Medulla oblongata (tissue), 1 donor: ENCODE measurements at regions not wholly inside any gene's neighbourhood (a gene's known extent, or its start where the extent isn't known, plus 50 kb on each side); places are given as distances from the start of the nearest gene placed in this dataset.
"Not testable (repeated sequence)": the region's sequence is repeated elsewhere in the genome, so short reads cannot be mapped to it uniquely, and the experiment has no call there.

Experiments
- DNase-seq: peaks from one replicate; pipeline ENCODE4 v3.0.0-alpha.2; 2015; ENCODE audit errors: extremely low spot score

GRCh38 chr18:30451981-30452380 is 590.6 kb downstream of the DSC3 start:
- DNase-seq, result no peak

- no peak for DNase-seq
Measured at GRCh38 chr18:30450927-30451326, 591.6 kb downstream of the DSC3 start.

DNA sequence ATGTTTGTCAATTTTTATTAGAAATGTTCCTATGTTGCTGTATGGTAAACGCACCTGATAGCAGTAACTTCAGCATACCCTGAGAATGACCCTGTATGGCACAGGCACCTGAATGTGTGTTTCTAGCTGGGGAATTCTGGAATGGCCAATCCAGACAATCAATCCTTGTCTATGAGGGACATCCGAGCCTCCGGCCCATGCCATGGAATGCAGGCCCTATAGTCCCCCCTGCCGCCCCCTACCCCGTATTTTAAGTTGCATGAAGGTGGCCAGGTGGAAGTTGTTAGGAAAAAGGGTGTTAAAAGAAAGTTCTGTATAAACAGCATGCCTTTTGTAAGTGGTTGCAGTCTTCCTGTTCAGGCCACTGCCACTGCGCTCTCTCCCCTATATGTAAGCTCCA is 595.9 kb downstream of the DSC3 start:
- no peak for DNase-seq

DNA sequence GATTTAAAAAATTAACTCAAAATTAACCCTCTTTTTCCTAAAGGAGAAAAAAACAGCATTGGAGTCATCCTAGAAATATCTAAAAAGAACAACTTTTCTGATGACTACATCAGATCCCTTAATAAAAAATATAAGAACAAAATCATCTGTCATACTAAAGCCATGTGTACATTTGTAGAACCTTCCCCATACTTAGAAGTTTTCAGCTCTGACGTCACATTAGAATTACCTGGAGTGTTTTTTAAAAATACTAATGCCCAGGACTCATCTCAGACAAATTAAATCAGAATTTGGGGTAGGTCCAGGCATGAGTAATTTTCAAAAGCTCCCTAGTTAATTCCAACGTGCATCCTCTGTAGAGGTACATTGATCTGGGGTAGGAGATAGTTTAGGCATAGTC is 598.0 kb downstream of the DSC3 start:
- no peak for DNase-seq

DNA sequence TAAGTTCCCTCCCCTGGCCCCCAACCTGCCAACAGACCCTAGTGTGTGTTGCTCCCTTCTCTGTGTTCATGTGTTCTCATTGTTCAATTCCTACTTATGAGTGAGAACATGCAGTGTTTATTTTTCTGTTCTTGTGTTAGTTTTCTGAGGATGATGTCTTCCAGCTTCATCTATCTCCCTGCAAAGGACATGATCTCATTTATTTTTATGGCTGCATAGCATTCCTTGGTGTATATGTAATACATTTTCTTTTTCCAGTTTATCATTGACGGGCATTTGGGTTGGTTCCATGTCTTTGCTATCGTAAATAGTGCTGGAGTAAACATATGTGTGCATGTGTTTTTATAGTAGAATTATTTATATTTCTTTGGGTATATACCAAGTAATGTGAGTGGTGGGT is 602.2 kb downstream of the DSC3 start:
- no peak for DNase-seq

DNA sequence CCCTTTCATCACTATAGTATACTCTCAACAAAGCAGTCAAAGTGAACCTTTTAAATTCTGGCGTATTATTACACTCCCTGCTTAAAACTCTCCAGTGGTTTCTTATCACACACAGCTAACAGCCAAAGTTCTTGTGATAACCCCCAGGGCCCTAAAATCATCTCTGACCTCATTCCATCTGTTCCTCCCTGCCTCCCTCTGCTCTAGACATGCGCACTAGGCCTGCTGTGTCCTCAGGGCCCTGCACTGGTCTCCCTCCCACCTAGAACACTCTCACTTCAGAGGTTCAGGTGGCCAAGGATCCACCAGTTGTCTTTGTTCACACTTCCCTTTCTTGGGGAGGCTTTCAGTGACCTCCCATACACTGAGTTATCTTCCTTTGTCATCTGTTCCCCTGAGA is 603.4 kb downstream of the DSC3 start:
- DNase-seq, result no peak

GRCh38 chr18:30432349-30432748 is 610.2 kb downstream of the DSC3 start:
- no peak for DNase-seq

- DNase-seq, result not testable (repeated sequence)
Measured at GRCh38 chr18:30419399-30419798, 623.1 kb downstream of the DSC3 start.

DNA sequence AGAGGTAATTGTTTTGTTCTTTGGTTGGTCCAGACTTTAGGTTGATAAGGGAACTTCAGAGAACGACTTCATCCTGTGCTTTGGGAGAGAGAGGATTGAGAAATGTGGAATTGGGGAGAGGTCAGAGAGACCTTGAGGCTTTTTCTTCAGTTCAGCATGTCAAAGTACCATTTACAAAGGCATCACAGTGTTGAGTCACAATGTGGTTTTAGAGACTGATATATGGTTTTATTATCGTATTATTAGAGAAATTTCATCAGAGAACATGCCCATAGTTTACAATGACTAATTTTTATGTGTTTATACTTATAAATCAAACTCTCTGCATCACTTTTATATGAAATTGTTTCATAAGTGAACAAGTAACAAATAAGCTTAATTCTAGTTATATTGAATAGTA is 626.6 kb downstream of the DSC3 start:
- no peak for DNase-seq

DNA sequence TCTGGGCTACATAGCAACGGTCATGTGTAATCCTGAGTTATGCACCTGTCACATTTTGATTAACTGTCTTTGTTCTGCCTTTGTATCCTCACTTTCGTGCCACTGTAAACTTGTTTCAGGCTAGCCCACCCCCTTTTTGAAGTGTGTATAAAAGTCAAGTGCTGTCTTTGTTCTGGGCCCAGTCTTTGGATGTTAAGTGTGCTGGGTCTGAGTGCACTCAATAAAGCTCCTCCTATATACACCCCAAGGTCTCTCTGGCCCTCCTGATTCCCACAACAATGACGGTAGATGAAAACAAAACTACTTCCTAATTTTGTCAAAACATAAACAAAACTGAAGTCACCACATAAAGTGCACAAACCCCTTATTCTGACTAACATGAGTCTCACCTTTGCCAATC is 633.4 kb downstream of the DSC3 start:
- no peak for DNase-seq

GRCh38 chr18:30406728-30407127 is 635.8 kb downstream of the DSC3 start:
- no peak for DNase-seq

- DNase-seq, result no peak
Measured at GRCh38 chr18:30405038-30405437, 637.5 kb downstream of the DSC3 start.

DNA sequence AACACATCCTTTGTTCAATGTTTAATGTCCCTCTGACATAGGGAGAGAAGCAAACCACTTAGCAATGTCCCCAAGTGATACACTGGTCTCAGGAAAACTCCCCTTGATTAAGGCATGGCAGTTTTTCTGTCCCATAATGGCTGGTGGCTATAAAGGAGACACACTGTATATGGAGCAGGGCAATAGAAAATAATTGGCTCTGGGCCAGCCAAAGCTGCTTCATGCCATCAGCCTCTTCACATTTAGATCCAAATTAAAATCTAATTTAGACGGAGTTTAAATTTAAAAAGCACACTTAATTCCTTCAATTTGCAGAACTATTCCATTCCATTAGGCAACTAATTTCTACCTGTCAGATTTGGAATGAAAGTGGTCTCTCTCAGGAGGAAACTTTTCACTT is 638.1 kb downstream of the DSC3 start:
- no peak for DNase-seq

DNA sequence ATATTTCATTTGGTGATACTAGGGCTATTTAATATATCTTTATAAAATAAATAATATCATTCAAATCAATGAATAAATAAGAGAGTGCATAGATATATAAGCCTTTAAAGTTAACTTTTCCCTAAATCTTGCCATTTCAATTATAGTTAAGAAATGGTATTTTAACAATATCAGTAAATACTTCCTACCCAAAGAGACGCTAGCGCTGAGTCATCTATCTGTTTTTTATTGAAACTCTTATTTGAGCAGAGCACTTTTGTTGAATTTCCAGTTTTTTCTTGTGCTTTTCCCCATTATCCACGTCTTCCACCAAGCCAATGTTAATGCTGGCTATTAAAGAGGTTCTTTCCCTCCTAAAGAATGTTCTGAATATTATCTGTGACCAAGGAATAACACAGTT is 639.3 kb downstream of the DSC3 start:
- no peak for DNase-seq

DNA sequence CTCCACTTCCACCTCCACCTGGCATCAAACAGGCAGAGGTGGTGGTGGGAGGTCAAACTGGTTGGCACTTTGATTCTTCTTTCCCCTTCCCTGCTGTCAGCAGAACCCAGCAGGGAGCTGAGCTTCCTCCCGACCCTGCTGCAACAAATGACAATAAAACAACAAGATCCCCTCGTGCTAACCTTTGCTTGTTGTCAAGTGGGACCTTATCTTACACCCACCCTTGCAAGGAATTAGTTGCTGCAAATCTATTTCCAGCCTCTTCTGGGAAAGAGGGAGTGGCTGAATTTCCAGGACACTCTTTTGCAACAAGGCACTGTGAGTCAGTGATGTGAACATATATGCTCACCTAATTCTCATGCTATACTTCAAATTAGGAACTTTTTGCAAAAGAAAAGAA is 655.1 kb downstream of the DSC3 start:
- no peak for DNase-seq

GRCh38 chr18:30386624-30387023 is 655.9 kb downstream of the DSC3 start:
- no peak for DNase-seq

DNA sequence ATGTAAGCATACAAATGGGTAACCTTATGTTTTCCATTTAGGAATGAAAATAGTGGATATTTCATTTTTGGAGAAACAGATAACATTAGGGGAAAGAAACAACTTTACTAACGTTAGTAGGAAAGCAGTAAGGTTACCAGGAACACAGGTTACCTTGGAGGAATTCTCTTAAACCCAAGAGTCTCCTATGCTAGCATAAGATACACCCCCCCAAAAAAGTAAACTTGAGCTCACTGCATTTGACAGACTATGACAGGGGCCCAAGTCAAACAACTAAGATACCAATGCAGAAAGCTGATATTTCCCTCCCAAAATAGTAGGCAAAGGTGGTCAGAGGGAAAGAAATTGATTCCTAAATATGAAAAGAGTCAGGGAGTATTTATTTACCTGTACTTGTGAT is 656.9 kb downstream of the DSC3 start:
- DNase-seq, result no peak

- no peak for DNase-seq
Measured at GRCh38 chr18:30381826-30382225, 660.7 kb downstream of the DSC3 start.

DNA sequence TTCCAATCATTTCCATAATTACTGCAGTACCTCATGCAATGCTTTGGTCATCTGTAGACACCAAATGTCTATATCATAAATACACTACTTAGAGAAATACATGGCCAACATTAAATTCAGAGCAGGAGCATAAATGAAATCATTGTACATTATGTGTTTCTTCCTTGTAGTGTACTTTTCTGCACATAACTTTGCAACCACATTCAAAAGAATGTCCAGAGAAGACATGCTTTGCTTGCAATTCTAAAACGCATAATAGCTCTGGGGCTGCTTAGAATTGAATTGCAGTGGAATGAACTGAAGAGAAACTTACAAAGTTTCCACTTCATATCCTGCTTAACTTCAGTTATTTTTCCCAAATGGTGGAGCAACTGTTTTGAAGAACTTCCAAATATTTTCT is 664.4 kb downstream of the DSC3 start:
- no peak for DNase-seq

GRCh38 chr18:30376515-30376914 is 666.0 kb downstream of the DSC3 start:
- DNase-seq, result no peak

GRCh38 chr18:30361864-30362540 is 680.5 kb downstream of the DSC3 start:
- DNase-seq, result no peak

- no peak for DNase-seq
Measured at GRCh38 chr18:30359521-30359920, 683.0 kb downstream of the DSC3 start.

GRCh38 chr18:30358555-30358954 is 684.0 kb downstream of the DSC3 start:
- DNase-seq, result peak; percentile 35

- no peak for DNase-seq
Measured at GRCh38 chr18:30352551-30353168, 689.9 kb downstream of the DSC3 start.
